H54 (cell line): ENCODE measurements at regions not wholly inside any gene's neighbourhood (a gene's known extent, or its start where the extent isn't known, plus 50 kb on each side); places are given as distances from the start of the nearest gene placed in this dataset.

Experiments used
- DNase-seq: peaks from one replicate; pipeline ENCODE4 v3.0.0; 2011; ENCODE audit warnings: low spot score, mixed read lengths; ENCODE audit not compliant: insufficient read length
- FAIRE-seq: peaks from 3 replicates; lab custom pipeline; 2011; peaks lifted over from hg19 to GRCh38; lab: Jason Lieb, UNC
- POLR2A ChIP-seq: IDR thresholded peaks from 2 replicates; pipeline ENCODE4 v1.6.1; 2011; ENCODE audit warnings: low read depth, mild to moderate bottlenecking, low read length

DNA sequence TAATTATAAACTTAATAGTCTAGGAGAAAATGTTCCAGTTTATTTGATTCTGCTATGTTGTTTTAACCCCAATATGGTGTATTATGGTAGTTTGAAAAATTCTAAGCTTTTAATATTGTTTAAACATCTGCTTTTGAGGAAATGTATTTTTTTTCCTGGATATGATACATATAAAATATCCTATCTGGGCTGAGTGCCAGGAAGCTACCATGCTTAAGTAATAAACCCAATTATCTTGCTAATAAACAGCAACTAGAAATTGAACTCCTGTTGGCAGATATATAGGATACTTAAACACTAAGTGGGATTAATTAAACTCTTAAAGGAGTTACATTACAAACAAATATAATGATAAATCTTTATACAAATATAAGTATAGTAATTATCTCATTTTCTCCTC is 293.7 kb upstream of the GRM7 start:
- DNase-seq (no peak), FAIRE-seq (no peak)
- TF ChIP-seq POLR2A = no peak

DNA sequence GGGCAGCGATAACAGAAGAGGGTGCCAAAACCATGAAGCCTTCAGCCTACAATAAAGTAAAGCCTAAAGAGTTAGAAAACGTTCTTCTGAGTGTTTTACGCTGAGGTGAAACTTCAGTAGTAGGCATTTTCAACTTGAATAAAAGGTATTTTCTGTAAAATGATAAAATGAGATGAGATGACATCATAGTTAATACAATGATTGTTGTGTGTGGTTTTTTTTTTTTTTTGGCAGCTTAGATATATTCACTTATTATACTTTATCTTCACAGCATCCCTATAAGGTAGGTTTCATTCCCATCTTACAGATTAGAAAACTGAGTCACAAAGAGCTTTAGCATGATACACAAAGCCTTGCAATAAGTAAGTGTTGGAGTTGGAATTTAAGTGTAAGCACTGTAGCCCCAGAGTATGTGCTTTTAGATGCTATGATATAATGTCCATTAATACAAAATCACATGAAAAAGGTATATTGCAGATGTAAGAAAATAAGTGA is 291.9 kb upstream of the GRM7 start:
- TF ChIP-seq POLR2A = no peak
- DNase-seq (no peak), FAIRE-seq (no peak)

DNA sequence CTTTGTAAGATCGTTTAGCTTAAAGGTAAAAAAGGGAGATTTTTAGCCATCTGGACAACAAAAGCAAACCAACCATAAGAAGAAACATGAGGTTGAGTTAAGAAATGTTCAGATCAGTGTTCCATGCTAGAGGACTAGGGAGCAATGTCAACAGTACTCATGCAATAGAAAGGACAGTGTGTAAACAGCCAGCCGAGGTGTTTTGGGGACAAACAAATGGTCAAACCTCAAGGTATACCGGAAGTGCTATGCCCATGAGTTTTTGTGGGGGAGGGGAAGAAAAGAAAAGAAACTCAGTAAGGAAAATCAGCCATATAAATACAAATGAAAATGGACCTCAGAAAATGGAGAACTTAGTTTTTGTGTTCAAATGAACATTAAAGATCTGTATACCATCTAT is 289.5 kb upstream of the GRM7 start:
- FAIRE-seq (no peak), DNase-seq (no peak)
- no peak for TF ChIP-seq POLR2A

DNA sequence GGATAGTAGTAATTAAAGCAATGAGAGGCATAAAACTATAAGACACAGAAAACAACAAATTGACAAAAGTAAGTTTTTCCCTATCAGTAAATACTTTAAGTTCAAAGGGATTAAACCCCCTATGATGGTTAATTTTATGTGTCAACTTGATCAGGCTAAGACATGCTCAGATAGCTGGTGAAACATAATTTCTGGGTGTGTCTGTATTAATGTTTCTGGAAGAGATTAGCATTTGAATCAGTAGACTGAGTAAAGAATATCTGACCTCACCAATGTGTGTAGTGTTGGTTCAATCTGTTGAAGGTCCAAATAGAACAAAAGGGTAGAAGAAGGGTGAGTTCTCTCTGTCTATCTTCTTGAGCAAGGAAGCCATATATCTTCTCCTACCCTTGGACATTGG is 283.3 kb upstream of the GRM7 start:
- no peak for TF ChIP-seq POLR2A
- no peak for DNase-seq
- FAIRE-seq = no peak

DNA sequence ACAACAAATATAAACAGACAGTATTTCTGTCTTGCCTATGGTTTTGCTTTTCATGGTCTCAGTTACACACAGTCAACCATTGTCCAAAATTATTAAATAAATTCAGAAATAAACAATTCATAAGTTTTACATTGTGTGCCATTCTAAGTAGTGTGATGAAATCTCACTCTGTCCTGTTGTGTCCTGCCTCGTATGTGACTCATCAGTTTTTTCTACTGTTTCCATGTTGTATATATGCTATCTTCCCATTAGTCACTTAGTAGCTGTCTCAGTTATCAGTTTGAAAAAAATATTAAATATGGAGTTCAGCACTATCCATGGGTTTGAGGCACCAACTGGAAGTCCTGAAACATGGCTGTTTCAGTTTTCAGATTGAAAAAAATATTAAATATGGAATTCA is 282.4 kb upstream of the GRM7 start:
- DNase-seq = no peak
- TF ChIP-seq POLR2A = no peak
- no peak for FAIRE-seq

DNA sequence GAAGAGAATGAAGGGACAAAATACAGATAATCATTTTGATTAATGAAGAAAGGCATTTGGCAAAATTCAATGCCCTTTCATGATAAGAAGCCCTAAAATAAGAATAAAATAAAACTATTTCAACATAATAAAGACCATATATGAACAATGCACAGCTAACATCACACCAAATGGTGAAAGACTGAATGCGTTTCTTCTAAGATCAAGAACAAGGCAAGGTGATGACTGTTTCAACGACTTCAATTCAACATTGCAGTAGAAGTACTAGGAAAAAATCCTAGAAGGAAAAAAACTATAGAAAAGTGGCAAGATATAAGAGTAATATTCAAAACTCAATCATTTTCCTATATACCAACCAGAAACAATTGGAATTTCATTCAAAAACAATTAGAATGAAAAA is 280.1 kb upstream of the GRM7 start:
- DNase-seq = no peak
- TF ChIP-seq POLR2A = no peak
- FAIRE-seq = no peak

DNA sequence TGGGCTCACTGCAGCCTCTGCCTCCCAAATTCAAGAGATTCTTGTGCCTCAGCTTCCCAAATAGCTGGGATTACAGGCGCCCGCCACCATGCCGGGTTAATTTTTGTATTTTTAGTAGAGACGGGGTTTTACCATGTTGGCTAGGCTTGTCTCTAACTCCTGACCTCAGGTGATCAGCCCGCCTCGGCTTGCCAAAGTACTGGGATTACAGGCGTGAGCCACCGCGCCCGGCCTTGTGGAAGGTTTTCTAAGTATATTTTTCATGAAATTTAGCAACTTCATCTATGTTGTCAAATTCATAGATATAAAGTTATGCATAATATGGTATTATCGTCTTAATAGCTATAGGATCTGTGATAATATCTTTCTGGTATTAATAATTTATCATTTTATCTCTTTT is 275.6 kb upstream of the GRM7 start:
- no peak for TF ChIP-seq POLR2A
- FAIRE-seq (no peak), DNase-seq (no peak)

DNA sequence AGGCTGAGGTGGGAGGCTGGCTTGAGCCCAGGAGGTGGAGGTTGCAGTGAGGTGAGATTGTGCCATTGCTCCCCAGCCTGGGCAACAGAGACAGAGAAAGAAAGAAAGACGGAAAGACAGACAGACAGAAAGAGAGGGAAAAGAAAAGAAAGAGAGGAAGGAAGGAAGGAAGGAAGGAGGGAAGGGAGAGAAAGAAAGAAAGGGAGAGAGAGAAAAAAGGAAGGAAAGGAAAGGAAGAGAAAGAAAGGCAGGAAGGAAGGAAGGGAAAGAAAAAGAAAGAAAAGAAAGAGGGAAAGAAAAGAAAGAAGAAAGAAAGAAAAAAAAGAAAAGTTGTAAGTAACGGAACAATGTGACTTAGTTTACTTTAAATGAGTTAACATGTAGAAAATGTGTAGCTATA is 260.7 kb upstream of the GRM7 start:
- TF ChIP-seq POLR2A = no peak
- DNase-seq (no peak), FAIRE-seq (no peak)

DNA sequence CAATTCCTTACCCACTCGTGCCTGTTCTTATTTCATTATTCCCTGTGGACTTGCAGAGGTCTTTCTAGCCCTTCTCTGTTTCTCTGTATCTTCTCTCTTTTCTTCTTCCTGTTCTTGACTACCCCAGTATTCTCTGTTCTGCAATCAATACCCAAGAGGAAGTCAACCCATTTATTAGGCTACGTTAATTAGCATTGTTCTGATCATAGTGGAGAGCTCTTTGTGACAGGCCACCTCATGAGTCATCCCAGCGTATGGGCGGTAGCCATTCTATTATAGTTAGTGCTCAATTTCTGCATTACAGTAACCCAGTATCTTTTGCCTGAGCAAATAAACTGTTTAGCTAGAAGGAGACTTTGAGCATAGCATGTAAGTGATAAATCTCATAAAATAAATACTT is 259.5 kb upstream of the GRM7 start:
- no peak for TF ChIP-seq POLR2A
- no peak for DNase-seq
- FAIRE-seq = no peak

DNA sequence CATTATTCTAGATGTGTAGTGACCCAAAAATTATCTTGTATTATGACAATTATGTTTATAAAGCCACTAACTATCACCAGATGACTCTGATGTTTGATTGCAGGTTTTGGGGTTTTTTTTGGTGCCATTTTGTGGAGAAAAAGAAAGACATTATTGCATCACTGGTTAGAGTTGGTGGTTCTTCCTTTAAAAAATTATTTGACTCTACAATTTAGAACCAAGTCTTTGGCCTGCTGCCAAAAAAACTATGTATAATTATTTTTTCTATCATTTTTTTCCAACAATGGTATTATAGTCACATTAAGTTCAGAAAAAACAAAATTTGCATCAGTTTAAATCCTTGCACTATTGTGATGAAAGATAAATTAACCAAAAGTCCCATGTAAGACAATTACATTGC is 258.6 kb upstream of the GRM7 start:
- no peak for FAIRE-seq
- no peak for DNase-seq
- TF ChIP-seq POLR2A = no peak

DNA sequence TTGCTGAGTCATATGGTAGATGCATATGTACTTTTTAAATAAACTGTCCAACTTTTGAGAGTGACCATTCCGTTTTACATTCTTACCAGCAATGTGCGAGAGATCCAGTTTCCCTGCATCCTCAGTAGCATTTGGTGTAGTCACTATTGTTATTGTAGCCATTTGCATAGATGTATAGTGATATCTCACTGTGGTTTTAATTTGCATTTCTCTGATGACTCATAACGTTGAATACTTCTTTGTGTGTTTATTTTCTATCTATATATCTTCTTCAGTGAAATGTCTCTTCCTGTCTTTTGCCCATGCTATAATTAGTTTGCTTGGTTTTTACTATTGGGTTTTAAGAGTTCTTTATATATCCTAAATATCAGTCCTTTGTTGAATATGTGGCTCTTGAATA is 255.7 kb upstream of the GRM7 start:
- DNase-seq = no peak
- no peak for FAIRE-seq
- no peak for TF ChIP-seq POLR2A

DNA sequence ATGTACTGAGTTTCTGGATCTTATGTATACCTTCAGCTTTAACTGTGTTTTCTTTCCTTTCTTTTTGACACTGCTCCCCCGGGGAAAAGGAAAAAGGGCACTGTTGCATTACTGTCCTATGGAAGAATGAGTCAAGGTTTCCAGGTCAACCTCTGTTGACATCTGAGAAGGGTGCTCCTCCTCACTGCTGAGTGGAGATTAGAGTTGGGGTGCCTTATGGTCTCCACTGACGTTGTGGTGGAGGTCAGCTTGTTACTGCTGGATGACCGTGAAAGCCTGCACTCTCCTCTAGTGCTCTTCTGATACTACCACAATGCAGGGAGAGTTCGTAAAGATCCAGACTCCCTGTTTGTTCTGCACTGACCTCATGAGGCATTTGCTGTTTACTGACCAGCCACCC is 252.1 kb upstream of the GRM7 start:
- no peak for TF ChIP-seq POLR2A
- no peak for FAIRE-seq

DNA sequence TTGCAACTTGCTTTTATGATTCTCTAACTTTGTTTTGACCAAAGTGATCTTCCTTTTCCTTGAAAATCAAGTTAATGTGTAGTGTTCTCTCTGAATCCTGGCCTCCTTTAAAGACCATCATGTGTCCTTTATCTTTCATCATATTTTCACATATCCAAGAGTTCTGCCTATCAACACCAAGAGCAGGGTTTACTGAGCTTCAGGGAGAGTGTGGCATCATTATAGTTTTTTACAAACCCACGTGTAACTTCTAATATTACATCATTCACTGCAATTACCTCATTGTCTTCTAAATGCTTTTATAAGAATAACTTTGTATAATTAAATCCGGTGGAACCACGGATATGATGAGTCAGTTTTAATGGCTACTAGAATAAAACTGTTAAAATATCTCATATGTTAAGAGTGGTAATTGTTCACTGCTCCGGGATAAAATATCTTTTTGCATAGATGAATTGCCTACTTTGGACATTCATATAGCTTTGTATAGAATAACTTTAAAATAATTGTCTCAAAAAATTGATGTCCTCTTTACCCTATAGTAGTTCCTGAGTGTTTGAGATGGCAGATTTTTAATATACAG is 248.8 kb upstream of the GRM7 start:
- no peak for DNase-seq
- no peak for FAIRE-seq
- no peak for TF ChIP-seq POLR2A

More for the DNA sequence above, 252.1 kb upstream of the GRM7 start:
- no peak for DNase-seq

DNA sequence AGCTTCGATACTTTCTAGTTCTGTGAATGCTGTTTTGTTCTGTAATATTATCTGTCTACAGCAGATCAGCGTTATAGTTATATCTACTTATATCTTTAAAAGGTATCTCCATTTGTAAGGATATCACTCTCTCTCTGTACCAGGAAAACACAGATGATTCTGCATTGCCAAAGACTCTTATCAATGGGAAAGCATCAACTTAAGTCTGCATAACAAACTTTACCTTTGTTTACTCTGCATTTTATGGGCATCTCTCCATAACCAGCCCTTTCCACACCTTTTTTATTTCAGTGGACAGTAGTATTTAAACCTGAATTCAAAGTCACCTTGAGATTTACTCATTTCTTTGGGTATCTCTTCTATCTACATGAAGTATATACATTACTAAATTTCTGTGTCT is 238.7 kb upstream of the GRM7 start:
- DNase-seq (no peak), FAIRE-seq (no peak)
- no peak for TF ChIP-seq POLR2A

DNA sequence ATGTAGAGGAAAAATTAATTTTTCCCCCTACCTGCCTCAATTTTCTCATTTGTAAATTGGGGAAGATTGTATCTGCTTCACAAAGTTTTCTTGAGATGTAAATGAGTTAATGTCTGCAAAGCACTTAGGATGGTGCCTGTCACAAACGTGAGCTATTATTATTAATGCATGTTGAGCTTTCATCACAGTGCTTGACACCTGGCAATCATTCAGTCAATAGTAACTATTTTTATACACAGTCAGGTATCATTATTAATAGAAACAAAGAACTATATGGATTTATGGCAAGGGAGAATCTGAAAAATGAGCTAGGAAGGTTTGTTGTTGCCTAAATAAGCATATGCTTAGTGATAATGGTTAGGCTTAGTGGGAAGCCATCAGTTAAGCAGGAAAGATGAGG is 238.2 kb upstream of the GRM7 start:
- DNase-seq (no peak), FAIRE-seq (no peak)
- no peak for TF ChIP-seq POLR2A

DNA sequence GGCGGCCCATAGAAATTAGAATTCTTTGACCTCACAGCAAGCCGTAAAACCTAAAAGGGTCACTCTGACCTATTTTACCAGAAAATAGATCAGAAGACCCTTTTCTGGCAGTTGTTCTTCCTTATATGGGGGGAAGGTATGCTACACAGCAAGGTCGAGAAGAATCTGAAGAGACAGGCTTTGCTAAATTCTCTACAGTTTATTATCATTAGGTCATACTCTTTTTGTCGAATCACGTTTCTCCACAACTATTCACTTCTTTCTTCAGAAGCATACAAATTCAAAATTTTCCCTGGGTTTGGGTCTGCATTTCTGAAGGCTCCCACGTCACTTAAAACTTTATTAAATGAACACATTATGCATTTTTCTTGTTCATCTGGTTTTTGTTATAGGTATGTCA is 229.5 kb upstream of the GRM7 start:
- no peak for DNase-seq
- TF ChIP-seq POLR2A = no peak
- no peak for FAIRE-seq
